HEK293T (cell line): ENCODE measurements at regions not wholly inside any gene's neighbourhood (a gene's known extent, or its start where the extent isn't known, plus 50 kb on each side); places are given as distances from the start of the nearest gene placed in this dataset.

Experiments
- CTCF ChIA-PET: fragments of 350-600 bp; formaldehyde crosslinking; extraction: SDS; loops from one replicate; lab custom pipeline; 2021; ENCODE audit warnings: antibody characterized with exemption, inconsistent platforms; lab: Yijun Ruan, JAX
- POLR2A ChIA-PET: fragments of 350-600 bp; formaldehyde crosslinking; extraction: SDS; loops from one replicate; lab custom pipeline; 2020; ENCODE audit warnings: antibody characterized with exemption, inconsistent platforms; lab: Yijun Ruan, JAX
- DNase-seq: peaks from one replicate; pipeline ENCODE4 v3.0.0; 2012; ENCODE audit warnings: mixed read lengths; ENCODE audit errors: extremely low spot score
- ARNT ChIP-seq: fragments of 450-650 bp; IDR thresholded peaks from 2 replicates; pipeline ENCODE4 v1.6.1; 2017; ENCODE audit warnings: mild to moderate bottlenecking
- BHLHE40 ChIP-seq: fragments of 450-650 bp; IDR thresholded peaks from 2 replicates; pipeline ENCODE4 v1.6.1; 2016; ENCODE audit warnings: mild to moderate bottlenecking, moderate library complexity, borderline replicate concordance
- CTBP1 ChIP-seq: fragments of 450-650 bp; IDR thresholded peaks from 2 replicates; pipeline ENCODE4 v1.6.1; 2016; ENCODE audit warnings: borderline replicate concordance
- ELF4 ChIP-seq: fragments of 450-650 bp; IDR thresholded peaks from 2 replicates; pipeline ENCODE4 v1.6.1; 2017; ENCODE audit warnings: antibody characterized with exemption
- FOXA1 ChIP-seq: fragments of 450-650 bp; IDR thresholded peaks from 2 replicates; pipeline ENCODE4 v1.6.1; 2016; ENCODE audit warnings: mild to moderate bottlenecking
- FOXK2 ChIP-seq: fragments of 450-650 bp; IDR thresholded peaks from 2 replicates; pipeline ENCODE4 v1.6.1; 2016; ENCODE audit warnings: mild to moderate bottlenecking
- FOXM1 ChIP-seq: fragments of 450-650 bp; IDR thresholded peaks from 2 replicates; pipeline ENCODE4 v1.6.1; 2017; ENCODE audit warnings: mild to moderate bottlenecking, borderline replicate concordance
- HDGF ChIP-seq: fragments of 450-650 bp; IDR thresholded peaks from 2 replicates; pipeline ENCODE4 v1.6.1; 2017; ENCODE audit warnings: antibody characterized with exemption, borderline replicate concordance
- L3MBTL2 ChIP-seq: fragments of 450-650 bp; conservative IDR thresholded peaks from 2 replicates; pipeline ENCODE4 v1.6.1; 2016; ENCODE audit warnings: mild to moderate bottlenecking
- LEF1 ChIP-seq: fragments of 450-650 bp; IDR thresholded peaks from 2 replicates; pipeline ENCODE4 v1.6.1; 2017; ENCODE audit warnings: mild to moderate bottlenecking, borderline replicate concordance
- NFRKB ChIP-seq: fragments of 450-650 bp; IDR thresholded peaks from 2 replicates; pipeline ENCODE4 v1.6.1; 2016; ENCODE audit warnings: mild to moderate bottlenecking, moderate library complexity
- SP1 ChIP-seq: fragments of 450-650 bp; IDR thresholded peaks from 2 replicates; pipeline ENCODE4 v1.6.1; 2017
- SUZ12 ChIP-seq: fragments of 450-650 bp; IDR thresholded peaks from 2 replicates; pipeline ENCODE4 v1.6.1; 2016; ENCODE audit warnings: mild to moderate bottlenecking
- TARDBP ChIP-seq: fragments of 450-650 bp; IDR thresholded peaks from 2 replicates; pipeline ENCODE4 v1.6.1; 2016
- ZNF384 ChIP-seq: fragments of 450-650 bp; IDR thresholded peaks from 2 replicates; pipeline ENCODE4 v1.6.1; 2016
- TF ChIP-seq, protein P1 (sequence below): fragments of 450-650 bp; IDR thresholded peaks from 2 replicates; pipeline ENCODE4 v1.6.1; 2016

DNA sequence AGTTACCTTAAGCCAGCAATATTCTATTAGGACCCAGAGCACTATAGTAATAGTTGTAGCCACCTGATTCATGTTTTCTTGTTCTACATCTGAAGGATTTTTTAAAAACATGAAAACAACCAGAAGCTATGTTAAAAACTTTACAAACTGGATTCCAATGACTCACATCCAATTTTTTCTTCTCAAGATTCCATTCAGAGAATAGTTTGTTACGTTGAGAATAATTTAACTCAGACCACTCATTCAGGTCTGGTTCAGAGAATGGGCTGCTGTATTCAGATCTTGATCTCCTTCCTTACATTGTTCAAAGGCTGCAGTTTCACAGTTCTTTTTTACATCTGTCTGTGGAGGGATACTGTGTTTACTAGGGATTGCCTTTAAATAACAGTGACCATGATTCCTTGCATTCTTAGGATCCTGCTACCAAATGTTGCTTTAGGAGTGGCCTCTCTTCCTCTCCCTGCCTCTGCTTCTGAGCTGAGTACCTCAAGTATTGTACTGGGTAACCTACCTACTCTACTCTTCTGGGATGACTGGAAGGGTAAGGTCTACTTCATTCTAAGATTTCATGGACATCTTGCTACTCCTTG is 448.0 kb upstream of the FBXO33 start:
- POLR2A ChIA-PET = no interaction called here
- DNase-seq = no peak
- CTCF ChIA-PET = no interaction called here
- TF ChIP-seq FOXM1 = no peak
- TF ChIP-seq SUZ12 = no peak
- TF ChIP-seq BHLHE40 = no peak
- TF ChIP-seq SP1 = no peak
- TF ChIP-seq, protein P1, sequence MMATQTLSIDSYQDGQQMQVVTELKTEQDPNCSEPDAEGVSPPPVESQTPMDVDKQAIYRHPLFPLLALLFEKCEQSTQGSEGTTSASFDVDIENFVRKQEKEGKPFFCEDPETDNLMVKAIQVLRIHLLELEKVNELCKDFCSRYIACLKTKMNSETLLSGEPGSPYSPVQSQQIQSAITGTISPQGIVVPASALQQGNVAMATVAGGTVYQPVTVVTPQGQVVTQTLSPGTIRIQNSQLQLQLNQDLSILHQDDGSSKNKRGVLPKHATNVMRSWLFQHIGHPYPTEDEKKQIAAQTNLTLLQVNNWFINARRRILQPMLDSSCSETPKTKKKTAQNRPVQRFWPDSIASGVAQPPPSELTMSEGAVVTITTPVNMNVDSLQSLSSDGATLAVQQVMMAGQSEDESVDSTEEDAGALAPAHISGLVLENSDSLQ = no peak
- TF ChIP-seq ZNF384 = no peak
- no peak for TF ChIP-seq HDGF

DNA sequence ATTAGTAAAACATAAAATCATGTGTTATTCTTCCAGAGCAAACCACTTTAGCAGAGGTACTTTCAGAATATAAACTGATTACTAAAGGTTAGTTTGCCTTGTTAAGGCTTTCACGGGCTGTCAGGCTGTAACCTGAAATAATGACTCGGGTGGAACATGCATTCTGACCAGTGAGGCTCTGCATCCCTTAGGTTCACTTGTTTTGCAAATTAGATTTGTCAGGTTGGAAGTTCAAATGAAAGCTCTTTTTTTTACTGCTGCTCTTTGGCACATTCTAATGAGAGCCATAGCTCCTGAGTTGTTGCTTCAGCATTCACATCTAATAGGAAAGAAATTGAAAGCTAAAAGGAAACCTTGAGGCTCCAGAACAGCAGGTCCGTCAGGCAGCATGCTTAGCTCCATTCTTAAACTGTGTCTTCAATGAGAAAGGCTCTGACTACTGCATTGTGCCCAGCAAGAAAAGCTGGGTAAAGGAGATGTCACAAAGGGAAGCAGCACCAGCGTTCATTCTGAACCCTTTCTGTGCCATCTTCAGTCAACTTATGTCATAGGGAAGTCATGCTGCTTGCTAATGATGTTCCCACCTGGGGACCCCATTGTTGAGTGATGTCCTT is 445.5 kb upstream of the FBXO33 start:
- DNase-seq = no peak
- POLR2A ChIA-PET = no interaction called here
- TF ChIP-seq L3MBTL2 = no peak
- no peak for TF ChIP-seq CTBP1
- TF ChIP-seq ELF4 = no peak
- TF ChIP-seq TARDBP = no peak
- no peak for TF ChIP-seq FOXM1
- no peak for TF ChIP-seq FOXA1
- TF ChIP-seq HDGF = no peak
- TF ChIP-seq ZNF384 = no peak
- no peak for TF ChIP-seq NFRKB
- TF ChIP-seq ARNT = no peak
- TF ChIP-seq FOXK2 = no peak
- TF ChIP-seq SUZ12 = no peak
- TF ChIP-seq LEF1 = no peak
- TF ChIP-seq, protein P1 = no peak
- TF ChIP-seq BHLHE40 = no peak
- no peak for TF ChIP-seq SP1
- CTCF ChIA-PET = no interaction called here

DNA sequence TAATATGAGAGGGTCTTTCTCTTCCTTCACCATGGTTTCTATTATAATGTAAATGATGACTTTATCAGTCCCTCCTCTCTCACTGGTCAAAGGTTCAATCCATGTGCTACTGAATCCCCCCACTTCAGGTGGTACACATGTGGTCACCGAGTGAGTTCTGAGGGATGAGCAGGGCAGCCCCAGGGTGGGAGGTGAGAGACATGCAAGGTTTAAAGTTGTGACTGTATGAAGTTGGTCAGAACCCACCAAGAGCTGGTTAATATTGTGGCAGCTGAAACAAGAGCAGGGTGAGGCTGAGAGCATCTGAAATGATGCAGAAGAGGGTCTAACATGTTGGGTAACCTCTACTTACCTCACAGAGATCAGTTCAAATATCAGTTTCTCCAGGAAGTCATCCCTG is 444.7 kb upstream of the FBXO33 start:
- DNase-seq = no peak
- TF ChIP-seq ZNF384 (no peak), L3MBTL2 (no peak), ARNT (no peak), SUZ12 (no peak), CTBP1 (no peak), BHLHE40 (no peak)
- TF ChIP-seq, protein P1 = no peak
- CTCF ChIA-PET = no interaction called here
- POLR2A ChIA-PET = no interaction called here

DNA sequence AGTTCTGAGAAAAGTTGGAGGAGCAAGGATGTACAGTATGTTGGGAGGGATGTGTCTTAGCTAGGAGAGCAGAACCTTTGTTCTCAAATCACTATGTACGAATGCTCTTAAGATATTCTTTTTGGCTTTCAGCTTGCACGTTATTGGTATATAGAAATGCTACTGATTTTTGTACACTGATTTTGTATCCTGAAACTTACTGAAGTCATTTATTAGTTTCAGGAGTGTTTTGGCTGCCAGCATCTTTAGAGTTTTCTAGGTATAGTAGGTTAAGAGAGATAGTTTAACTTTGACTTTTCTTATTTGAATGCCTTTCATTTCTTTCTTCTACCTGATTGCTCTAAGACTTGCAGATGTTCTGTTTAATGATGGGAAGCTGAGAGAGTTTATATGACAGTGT is 442.8 kb upstream of the FBXO33 start:
- ChIA-PET POLR2A (no interaction called here), CTCF (no interaction called here)
- DNase-seq = no peak
- TF ChIP-seq L3MBTL2 (no peak), SUZ12 (no peak), SP1 (no peak), ZNF384 (no peak), BHLHE40 (no peak), FOXM1 (no peak), ARNT (no peak), FOXK2 (no peak), CTBP1 (no peak), NFRKB (no peak), TARDBP (no peak), ELF4 (no peak), FOXA1 (no peak), LEF1 (no peak), HDGF (no peak)
- TF ChIP-seq, protein P1 = no peak

GRCh38 chr14:39873791-39874190 is 441.6 kb upstream of the FBXO33 start:
- ChIA-PET CTCF (no interaction called here), POLR2A (no interaction called here)
- no peak for DNase-seq
- TF ChIP-seq L3MBTL2 (no peak), LEF1 (no peak), ELF4 (no peak), FOXK2 (no peak), FOXM1 (no peak), SP1 (no peak), FOXA1 (no peak), ARNT (no peak), NFRKB (no peak), ZNF384 (no peak), BHLHE40 (no peak), HDGF (no peak), SUZ12 (no peak), CTBP1 (no peak), TARDBP (no peak)
- TF ChIP-seq, protein P1 = no peak
